Smooth muscle cell (in vitro differentiated cells): ENCODE measurements at regions not wholly inside any gene's neighbourhood (a gene's known extent, or its start where the extent isn't known, plus 50 kb on each side); places are given as distances from the start of the nearest gene placed in this dataset.
"Not testable (repeated sequence)": the region's sequence is repeated elsewhere in the genome, so short reads cannot be mapped to it uniquely, and the experiment has no call there.

ENCODE experiments used
- DNase-seq: peaks from one replicate; lab custom pipeline; 2025; ENCODE audit not compliant: unreplicated experiment; lab: John Stamatoyannopoulos, UW
- H2AFZ ChIP-seq: fragments of 200-600 bp; sonication (generic); 2 replicates; pipeline ENCODE4 v1.6.0; 2016; ENCODE audit warnings: antibody characterized with exemption, low read depth, mild to moderate bottlenecking
- H3F3A ChIP-seq: fragments of 200-600 bp; sonication (generic); 2 replicates; pipeline ENCODE4 v1.6.0; 2017; ENCODE audit warnings: antibody characterized with exemption, low read depth
- H3K27ac ChIP-seq: fragments of 200-600 bp; sonication (generic); 2 replicates; pipeline ENCODE4 v1.5.1; 2016; ENCODE audit warnings: low read depth, mild to moderate bottlenecking
- H3K27me3 ChIP-seq: fragments of 200-600 bp; sonication (generic); 2 replicates; pipeline ENCODE4 v1.6.1; 2016; ENCODE audit warnings: low read depth, mild to moderate bottlenecking
- H3K36me3 ChIP-seq: fragments of 200-600 bp; sonication (generic); 2 replicates; pipeline ENCODE4 v1.5.1; 2016; ENCODE audit warnings: low read depth
- H3K4me1 ChIP-seq: fragments of 200-600 bp; sonication (generic); 2 replicates; pipeline ENCODE4 v1.5.1; 2016; ENCODE audit warnings: low read depth
- H3K4me2 ChIP-seq: fragments of 200-600 bp; sonication (generic); 2 replicates; pipeline ENCODE4 v1.6.0; 2016; ENCODE audit warnings: mild to moderate bottlenecking
- H3K4me3 ChIP-seq: fragments of 200-600 bp; sonication (generic); 2 replicates; pipeline ENCODE4 v1.5.1; 2016; ENCODE audit warnings: mild to moderate bottlenecking
- H3K79me2 ChIP-seq: fragments of 200-600 bp; sonication (generic); 2 replicates; pipeline ENCODE4 v1.6.0; 2016; ENCODE audit warnings: low read depth, mild to moderate bottlenecking
- H3K9ac ChIP-seq: fragments of 200-600 bp; sonication (generic); 2 replicates; pipeline ENCODE4 v1.6.0; 2016; ENCODE audit warnings: low read depth
- H3K9me3 ChIP-seq: fragments of 200-600 bp; sonication (generic); replicated peaks from 2 replicates; pipeline ENCODE4 v1.5.1; 2016; ENCODE audit warnings: low read depth
- H4K20me1 ChIP-seq: fragments of 200-600 bp; sonication (generic); 2 replicates; pipeline ENCODE4 v1.6.0; 2016; ENCODE audit warnings: low read depth
- CTCF ChIP-seq: fragments of 200-600 bp; sonication (generic); IDR thresholded peaks from 2 replicates; pipeline ENCODE4 v1.5.1; 2017; ENCODE audit warnings: borderline replicate concordance, mild to moderate bottlenecking, antibody characterized with exemption; ENCODE audit not compliant: insufficient read depth, poor library complexity, severe bottlenecking
- WGBS: methylation state at CpG from one replicate; pipeline ENCODE4 v1.1.7; 2016; ENCODE audit warnings: low lambda C conversion rate; 5-methylcytosine and 5-hydroxymethylcytosine counted together

- TF ChIP-seq CTCF, result no peak
- Histone ChIP-seq H3K27ac (no peak overlapping the region), H3K4me2 (no peak overlapping the region)
These were observed 357.3 kb upstream of the JARID2 start for GRCh38 chr6:14888575-14889000.

GRCh38 chr6:14889188-14889587 is 356.7 kb upstream of the JARID2 start:
- no peaks in the 10 kb centered on the region for H3K4me1 ChIP-seq
- TF ChIP-seq CTCF, result no peak
- H3K27me3 ChIP-seq, result no peaks in the 10 kb centered on the region
- H4K20me1 ChIP-seq, result no peaks in the 10 kb centered on the region
- peak overlapping the region; percentile 13 for H3K27ac ChIP-seq
- no peak overlapping the region for H3K4me3 ChIP-seq
- no peaks in the 10 kb centered on the region for H3K36me3 ChIP-seq
- WGBS, result 55% methylated on average over 2 of the region's 2 CpGs
- H2AFZ ChIP-seq, result peak overlapping the region; percentile 21
- H3K9ac ChIP-seq, result no peak overlapping the region
- H3F3A ChIP-seq, result no peaks in the 10 kb centered on the region
- no peaks in the 10 kb centered on the region for H3K79me2 ChIP-seq
- no peak overlapping the region for H3K4me2 ChIP-seq
- no peaks in the 10 kb centered on the region for H3K9me3 ChIP-seq
- DNase-seq, result no peak

More at GRCh38 chr6:14888575-14889000, 357.3 kb upstream of the JARID2 start:
- Histone ChIP-seq H3K9ac (no peak overlapping the region), H4K20me1 (no peaks in the 10 kb centered on the region), H3K9me3 (no peaks in the 10 kb centered on the region), H3K27me3 (no peaks in the 10 kb centered on the region), H2AFZ (no peak overlapping the region), H3K79me2 (no peaks in the 10 kb centered on the region), H3K36me3 (no peaks in the 10 kb centered on the region), H3F3A (no peaks in the 10 kb centered on the region), H3K4me1 (no peaks in the 10 kb centered on the region), H3K4me3 (no peak overlapping the region)
- no peak for DNase-seq
- WGBS, result 98% methylated on average over 4 of the region's 4 CpGs

GRCh38 chr6:14889611-14890593 is 356.0 kb upstream of the JARID2 start:
- Histone ChIP-seq H2AFZ (peak overlapping the region; percentile 21), H3K27me3 (no peaks in the 10 kb centered on the region), H3K36me3 (no peaks in the 10 kb centered on the region), H3K4me3 (no peak overlapping the region), H3K9me3 (no peaks in the 10 kb centered on the region), H3F3A (no peaks in the 10 kb centered on the region), H3K27ac (peak overlapping the region; percentile 13), H3K9ac (no peak overlapping the region), H3K4me2 (no peak overlapping the region), H4K20me1 (no peaks in the 10 kb centered on the region), H3K4me1 (no peaks in the 10 kb centered on the region), H3K79me2 (no peaks in the 10 kb centered on the region)
- DNase-seq, result no peak
- TF ChIP-seq CTCF, result no peak
- 55% methylated on average over 17 of the region's 17 CpGs for WGBS

- not testable (repeated sequence) for DNase-seq, H3K36me3 ChIP-seq, H3K9ac ChIP-seq, H3F3A ChIP-seq, H3K27me3 ChIP-seq, H4K20me1 ChIP-seq, H3K27ac ChIP-seq, H3K79me2 ChIP-seq, H2AFZ ChIP-seq, H3K4me2 ChIP-seq, H3K4me1 ChIP-seq, H3K4me3 ChIP-seq, H3K9me3 ChIP-seq
- WGBS, result 80% methylated on average over 9 of the region's 9 CpGs
These were observed 354.0 kb upstream of the JARID2 start for GRCh38 chr6:14891820-14892375.
